GM15510 (cell line): ENCODE measurements at regions not wholly inside any gene's neighbourhood (a gene's known extent, or its start where the extent isn't known, plus 50 kb on each side); places are given as distances from the start of the nearest gene placed in this dataset.

Experiments used
- POLR2A ChIP-seq: IDR thresholded peaks from 3 replicates; pipeline ENCODE4 v1.6.1; 2011; ENCODE audit warnings: borderline replicate concordance; ENCODE audit not compliant: insufficient read length; ENCODE audit errors: extremely low read depth

- TF ChIP-seq POLR2A: no peak
Observed at GRCh38 chr1:234879147-234880080, 249.2 kb downstream of the TOMM20 start.

DNA sequence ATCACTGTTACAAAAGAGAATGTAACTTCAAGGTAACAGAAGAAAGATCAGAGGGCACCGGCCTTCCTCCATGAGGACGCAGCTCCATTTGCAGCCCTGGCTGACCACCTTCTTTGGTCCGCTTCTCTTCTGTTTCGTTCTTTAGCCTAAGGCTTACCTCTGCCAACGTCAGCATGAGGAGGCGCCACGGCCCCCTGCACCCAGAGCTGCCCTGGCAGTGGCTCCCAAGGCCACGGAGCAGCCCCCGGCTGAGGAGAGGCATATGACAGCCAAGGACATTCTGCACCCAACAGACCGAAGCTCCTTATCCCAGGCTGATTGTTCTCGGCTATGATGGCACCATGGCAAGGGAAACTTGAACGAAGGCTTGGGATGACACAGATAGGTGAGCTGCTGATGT lies 250.3 kb downstream of the TOMM20 start:
- TF ChIP-seq POLR2A: no peak

GRCh38 chr1:234877761-234878160 lies 250.9 kb downstream of the TOMM20 start:
- no peak for TF ChIP-seq POLR2A

GRCh38 chr1:234875953-234876855 lies 252.4 kb downstream of the TOMM20 start:
- TF ChIP-seq POLR2A: no peak

- TF ChIP-seq POLR2A: no peak
Observed at GRCh38 chr1:234875328-234875952, 253.2 kb downstream of the TOMM20 start.

- TF ChIP-seq POLR2A: no peak
Observed at GRCh38 chr1:234874291-234875288, 254.0 kb downstream of the TOMM20 start.

GRCh38 chr1:234871710-234872271 lies 256.8 kb downstream of the TOMM20 start:
- no peak for TF ChIP-seq POLR2A

- no peak for TF ChIP-seq POLR2A
Observed at GRCh38 chr1:234871039-234871709, 257.5 kb downstream of the TOMM20 start.

DNA sequence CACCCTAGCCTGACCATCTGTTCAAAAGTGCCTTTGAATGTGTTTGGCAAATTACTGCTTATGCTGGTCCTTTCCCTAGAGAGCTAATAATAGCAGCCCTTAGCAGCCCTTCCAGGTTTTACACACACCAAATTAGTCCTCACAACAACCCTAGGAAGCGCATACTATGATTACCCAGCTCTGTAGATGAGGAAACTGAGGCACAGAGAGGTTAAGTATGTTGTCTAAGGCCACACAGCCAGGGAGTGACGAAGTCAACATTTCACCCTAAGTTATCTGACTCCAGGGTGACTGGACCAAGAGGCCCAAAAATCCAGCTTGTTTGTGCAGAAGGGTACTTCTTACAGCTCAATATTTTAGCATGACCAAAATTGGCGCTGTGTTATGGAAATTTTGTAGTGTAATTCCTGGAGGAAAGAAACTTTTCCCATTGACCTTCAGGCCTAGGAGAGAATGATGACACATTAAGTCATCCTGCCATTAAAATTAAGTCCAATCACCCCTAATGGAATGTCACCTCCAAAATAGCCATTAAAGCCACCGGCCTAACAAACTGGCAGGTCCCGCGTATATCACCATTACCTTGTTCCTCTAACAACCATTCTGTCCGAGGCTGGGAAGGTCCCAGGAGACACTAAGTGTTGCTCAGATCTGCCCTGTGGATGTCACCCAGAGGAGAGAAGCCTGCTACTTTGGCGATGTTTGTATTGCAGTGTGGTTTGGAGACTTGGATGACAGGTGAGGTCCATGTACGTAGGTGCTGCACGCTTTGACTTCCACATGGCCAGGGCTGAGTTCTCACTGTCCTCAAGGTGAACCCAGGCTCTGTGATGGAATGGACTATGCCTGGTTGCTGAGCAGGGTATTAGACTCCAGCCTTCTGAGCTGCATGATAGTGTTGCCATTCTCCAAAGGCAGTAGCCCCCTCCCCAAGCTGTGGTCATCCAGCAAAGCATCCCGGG lies 258.3 kb downstream of the TOMM20 start:
- no peak for TF ChIP-seq POLR2A

GRCh38 chr1:234869182-234870019 lies 259.2 kb downstream of the TOMM20 start:
- TF ChIP-seq POLR2A: no peak
